Stomach (tissue), 8 donors: ENCODE measurements at regions not wholly inside any gene's neighbourhood (a gene's known extent, or its start where the extent isn't known, plus 50 kb on each side); places are given as distances from the start of the nearest gene placed in this dataset.

Source experiments
- DNase-seq, 2 donors: peaks; one replicate each; pipeline versions ENCODE4 v3.0.0 to v3.0.0-alpha.2; 2013 to 2019
- H3K27ac ChIP-seq, 5 donors: fragments of 200-600 bp in 4 of 5; sonication (generic) in 4 of 5; one replicate each; pipeline ENCODE4 v1.5.1; 2013 to 2019; ENCODE audit warnings: mild to moderate bottlenecking in 1 of 5, moderate library complexity in 1 of 5
- H3K27me3 ChIP-seq, 3 donors: fragments of 200-600 bp; sonication (generic); one replicate each; pipeline ENCODE4 v1.5.1; 2017 to 2019; ENCODE audit warnings: mixed run types in 1 of 3
- H3K36me3 ChIP-seq, 4 donors: fragments of 200-600 bp; sonication (generic); 1 replicate in 3 of 4; 2 replicates in 1 of 4; pipeline ENCODE4 v1.5.1; 2016 to 2019
- H3K4me1 ChIP-seq, 4 donors: fragments of 200-600 bp; sonication (generic); one replicate each; pipeline ENCODE4 v1.5.1; 2016 to 2019
- H3K4me3 ChIP-seq, 4 donors: fragments of 200-600 bp; sonication (generic) in 3 of 4; one replicate each; pipeline ENCODE4 v1.5.1; 2016 to 2019; ENCODE audit warnings: mild to moderate bottlenecking in 1 of 4
- H3K9me3 ChIP-seq, 4 donors: fragments of 200-600 bp; sonication (generic); one replicate each; pipeline ENCODE4 v1.5.1; 2016 to 2019
- EP300 ChIP-seq: sonication (generic); formaldehyde crosslinking; IDR thresholded peaks from one replicate; pipeline ENCODE4 v1.6.1; 2017; ENCODE audit warnings: antibody characterized with exemption
- POLR2A ChIP-seq, 4 donors: fragments of 450-650 bp; IDR thresholded peaks; one replicate each; pipeline ENCODE4 v1.6.1; 2016; ENCODE audit warnings: antibody characterized with exemption in 4 of 4, control low read depth in 2 of 4, mild to moderate bottlenecking in 1 of 4, moderate library complexity in 1 of 4
- POLR2AphosphoS5 ChIP-seq, 3 donors: sonication (generic); formaldehyde crosslinking; IDR thresholded peaks; one replicate each; pipeline ENCODE4 v1.6.1; 2016; ENCODE audit warnings: antibody characterized with exemption in 3 of 3
- WGBS, 5 donors: extraction: QIAGEN DNeasy Blood & Tissue Kit in 3 of 5; methylation state at CpG; one replicate each; pipeline versions ENCODE4 v1.1.5 to v1.1.7; 2013 to 2018; 5-methylcytosine and 5-hydroxymethylcytosine counted together
- intact Hi-C: fragments of 100-400 bp; cut with DNase I; formaldehyde crosslinking; loops from one replicate; pipeline ENCODE4 v1.15.1; 2023; ENCODE audit warnings: low total_unique reads
- TF ChIP-seq, protein P1 (sequence below), 7 experiments: fragments of 450-650 bp in 4 of 7; fragments of 200-600 bp in 3 of 7; sonication (generic) in 3 of 7; IDR thresholded peaks; one replicate each; pipeline ENCODE4 v1.5.1; 2016 to 2019; ENCODE audit warnings: antibody characterized with exemption in 7 of 7, control low read depth in 2 of 7, mild to moderate bottlenecking in 1 of 7
- donor health status: healthy with polysubstance abuse.
- donor health status: Bipolar disorder and iron deficiency.
- donor health status: healthy.

DNA sequence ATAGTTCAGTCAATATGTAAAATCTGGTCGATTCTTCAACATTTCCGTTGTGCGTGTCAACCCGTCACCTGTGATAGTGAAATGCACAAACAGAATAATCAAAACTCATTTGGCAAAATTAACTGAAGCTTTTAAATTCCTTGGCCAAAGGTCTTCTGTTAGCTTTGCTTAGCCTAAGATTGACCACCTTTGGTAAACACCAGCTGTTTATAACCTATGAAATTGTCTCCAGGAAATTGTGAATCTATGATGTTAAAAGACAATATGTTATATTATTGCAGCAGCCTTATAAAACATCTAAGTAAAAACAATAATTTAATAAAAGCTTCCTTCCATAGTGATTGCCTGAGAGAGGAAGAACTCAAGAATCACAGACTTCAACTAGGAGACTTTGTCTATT, 196.8 kb downstream of the IL15 start:
- Histone ChIP-seq H3K27ac (no peak overlapping the region), H3K4me3 (no peak overlapping the region), H3K27me3 (no peaks in the 10 kb centered on the region), H3K4me1 (no peaks in the 10 kb centered on the region), H3K9me3 (peaks cover 0 to 10% (median 2%) of the 10 kb centered on the region in 4 donors), H3K36me3 (no peaks in the 10 kb centered on the region)
- 73 to 89% (median 84%) methylated on average over 4 of the region's 4 CpGs for WGBS, 5 donors
- intact Hi-C loops: no loop called here
- no peak for DNase-seq
- no peak for TF ChIP-seq EP300
- no peak for TF ChIP-seq POLR2AphosphoS5 (IDR thresholded peaks at IDR 0.05)
- TF ChIP-seq, protein P1, sequence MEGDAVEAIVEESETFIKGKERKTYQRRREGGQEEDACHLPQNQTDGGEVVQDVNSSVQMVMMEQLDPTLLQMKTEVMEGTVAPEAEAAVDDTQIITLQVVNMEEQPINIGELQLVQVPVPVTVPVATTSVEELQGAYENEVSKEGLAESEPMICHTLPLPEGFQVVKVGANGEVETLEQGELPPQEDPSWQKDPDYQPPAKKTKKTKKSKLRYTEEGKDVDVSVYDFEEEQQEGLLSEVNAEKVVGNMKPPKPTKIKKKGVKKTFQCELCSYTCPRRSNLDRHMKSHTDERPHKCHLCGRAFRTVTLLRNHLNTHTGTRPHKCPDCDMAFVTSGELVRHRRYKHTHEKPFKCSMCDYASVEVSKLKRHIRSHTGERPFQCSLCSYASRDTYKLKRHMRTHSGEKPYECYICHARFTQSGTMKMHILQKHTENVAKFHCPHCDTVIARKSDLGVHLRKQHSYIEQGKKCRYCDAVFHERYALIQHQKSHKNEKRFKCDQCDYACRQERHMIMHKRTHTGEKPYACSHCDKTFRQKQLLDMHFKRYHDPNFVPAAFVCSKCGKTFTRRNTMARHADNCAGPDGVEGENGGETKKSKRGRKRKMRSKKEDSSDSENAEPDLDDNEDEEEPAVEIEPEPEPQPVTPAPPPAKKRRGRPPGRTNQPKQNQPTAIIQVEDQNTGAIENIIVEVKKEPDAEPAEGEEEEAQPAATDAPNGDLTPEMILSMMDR (IDR thresholded peaks at IDR 0.05): no peak
- TF ChIP-seq POLR2A (IDR thresholded peaks at IDR 0.05): no peak

DNA sequence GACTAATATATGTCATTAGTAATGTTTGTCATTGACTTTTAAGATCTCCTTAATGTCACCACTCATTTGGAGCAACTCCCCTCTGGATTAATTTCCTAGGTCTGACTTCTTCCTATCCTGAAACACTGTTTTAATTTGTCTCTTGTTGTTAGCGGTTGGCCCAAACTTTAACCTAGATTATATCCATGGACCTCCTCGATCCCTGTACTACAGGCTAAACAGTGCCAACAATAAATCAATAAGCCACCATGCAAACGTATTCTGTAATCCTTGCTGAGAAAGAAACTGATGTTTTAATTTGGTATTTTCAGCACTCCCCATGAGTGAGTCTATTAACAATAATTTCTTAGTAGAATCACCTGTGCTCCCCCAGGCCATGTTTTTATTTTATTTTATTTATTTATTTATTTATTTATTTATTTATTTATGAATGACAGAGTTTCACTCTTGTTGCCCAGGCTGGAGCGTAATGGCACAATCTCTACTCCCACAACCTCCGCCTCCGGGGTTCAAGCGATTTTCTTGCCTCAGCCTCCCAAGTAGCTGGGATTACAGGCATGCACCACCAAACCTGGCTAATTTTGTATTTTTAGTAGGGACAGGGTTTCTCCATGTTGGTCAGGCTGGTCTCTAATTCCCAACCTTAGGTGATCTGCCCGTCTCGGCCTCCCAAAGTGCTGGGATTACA, 204.1 kb downstream of the IL15 start:
- H3K36me3 ChIP-seq: no peaks in the 10 kb centered on the region
- intact Hi-C loops: no loop called here
- H3K4me1 ChIP-seq: no peaks in the 10 kb centered on the region
- no peak for DNase-seq
- H3K27ac ChIP-seq: no peak overlapping the region
- WGBS, 5 donors: 91 to 94% (median 92%) methylated on average over 9 of the region's 9 CpGs
- no peak for TF ChIP-seq POLR2A (IDR thresholded peaks at IDR 0.05)
- TF ChIP-seq POLR2AphosphoS5 (IDR thresholded peaks at IDR 0.05): no peak
- no peak for TF ChIP-seq EP300
- TF ChIP-seq, protein P1 (IDR thresholded peaks at IDR 0.05): no peak
- no peaks in the 10 kb centered on the region for H3K27me3 ChIP-seq
- H3K9me3 ChIP-seq: no peaks in the 10 kb centered on the region
- H3K4me3 ChIP-seq: no peak overlapping the region

GRCh38 chr4:141843136-141843535, 206.8 kb downstream of the IL15 start:
- Histone ChIP-seq H3K9me3 (no peaks in the 10 kb centered on the region), H3K27me3 (no peaks in the 10 kb centered on the region), H3K4me1 (no peaks in the 10 kb centered on the region), H3K36me3 (no peaks in the 10 kb centered on the region), H3K4me3 (no peak overlapping the region), H3K27ac (no peak overlapping the region)
- no peak for DNase-seq
- TF ChIP-seq POLR2A (IDR thresholded peaks at IDR 0.05) (no peak), POLR2AphosphoS5 (IDR thresholded peaks at IDR 0.05) (no peak), EP300 (no peak)
- TF ChIP-seq, protein P1 (IDR thresholded peaks at IDR 0.05): no peak
- intact Hi-C loops: no loop called here
- 43 to 68% (median 61%) methylated on average over 2 of the region's 2 CpGs for WGBS, 5 donors

GRCh38 chr4:141845901-141846300, 209.5 kb downstream of the IL15 start:
- intact Hi-C loops: no loop called here
- no peak for DNase-seq
- H3K36me3 ChIP-seq: no peaks in the 10 kb centered on the region
- no peaks in the 10 kb centered on the region for H3K9me3 ChIP-seq
- H3K27ac ChIP-seq: no peak overlapping the region
- no peaks in the 10 kb centered on the region for H3K27me3 ChIP-seq
- TF ChIP-seq, protein P1 (IDR thresholded peaks at IDR 0.05): no peak
- no peak overlapping the region for H3K4me3 ChIP-seq
- H3K4me1 ChIP-seq: no peaks in the 10 kb centered on the region
